ENCODE measurements at regions not wholly inside any gene's neighbourhood (a gene's known extent, or its start where the extent isn't known, plus 50 kb on each side); places are given as distances from the start of the nearest gene placed in this dataset.

DNA sequence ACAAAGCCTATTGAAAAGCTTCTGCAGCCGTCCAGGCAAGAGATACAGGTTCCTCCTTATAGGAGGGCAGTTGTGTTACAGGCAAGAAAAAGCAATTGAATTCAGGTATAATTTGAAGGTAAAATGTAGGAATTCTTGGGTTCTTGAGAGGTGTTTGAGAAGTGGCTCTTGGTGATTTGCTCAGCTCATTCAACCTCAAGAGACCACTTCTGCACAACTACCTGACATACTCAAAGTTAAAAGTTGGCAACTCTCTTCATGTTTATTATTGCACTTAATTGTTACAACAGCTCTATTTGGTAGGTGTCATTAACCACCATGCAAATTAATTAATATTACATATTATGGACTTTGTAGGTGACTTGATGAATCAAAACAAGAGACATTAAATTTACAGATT is 753.2 kb downstream of the ADCYAP1 start:
- H3K36me3 ChIP-seq, result no peaks in the 10 kb centered on the region
- 74 to 85% (median 85%) methylated on average over 1 of the region's 1 CpG for WGBS, 5 donors
- no peaks in the 10 kb centered on the region for H3K9me3 ChIP-seq
- no peak overlapping the region for H3K4me3 ChIP-seq
- DNase-seq, result no peak
- TF ChIP-seq EP300 (IDR thresholded peaks at IDR 0.05), result no peak
- TF ChIP-seq POLR2A (IDR thresholded peaks at IDR 0.05), result no peak
- TF ChIP-seq, protein P1, sequence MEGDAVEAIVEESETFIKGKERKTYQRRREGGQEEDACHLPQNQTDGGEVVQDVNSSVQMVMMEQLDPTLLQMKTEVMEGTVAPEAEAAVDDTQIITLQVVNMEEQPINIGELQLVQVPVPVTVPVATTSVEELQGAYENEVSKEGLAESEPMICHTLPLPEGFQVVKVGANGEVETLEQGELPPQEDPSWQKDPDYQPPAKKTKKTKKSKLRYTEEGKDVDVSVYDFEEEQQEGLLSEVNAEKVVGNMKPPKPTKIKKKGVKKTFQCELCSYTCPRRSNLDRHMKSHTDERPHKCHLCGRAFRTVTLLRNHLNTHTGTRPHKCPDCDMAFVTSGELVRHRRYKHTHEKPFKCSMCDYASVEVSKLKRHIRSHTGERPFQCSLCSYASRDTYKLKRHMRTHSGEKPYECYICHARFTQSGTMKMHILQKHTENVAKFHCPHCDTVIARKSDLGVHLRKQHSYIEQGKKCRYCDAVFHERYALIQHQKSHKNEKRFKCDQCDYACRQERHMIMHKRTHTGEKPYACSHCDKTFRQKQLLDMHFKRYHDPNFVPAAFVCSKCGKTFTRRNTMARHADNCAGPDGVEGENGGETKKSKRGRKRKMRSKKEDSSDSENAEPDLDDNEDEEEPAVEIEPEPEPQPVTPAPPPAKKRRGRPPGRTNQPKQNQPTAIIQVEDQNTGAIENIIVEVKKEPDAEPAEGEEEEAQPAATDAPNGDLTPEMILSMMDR (IDR thresholded peaks at IDR 0.05), result no peak
- TF ChIP-seq POLR2AphosphoS5 (IDR thresholded peaks at IDR 0.05), result no peak
- H3K27ac ChIP-seq, result no peak overlapping the region
- no peaks in the 10 kb centered on the region for H3K4me1 ChIP-seq
- intact Hi-C loops (cut with DNase I; ENCODE audit: low total_unique reads), result no loop called here
- H3K27me3 ChIP-seq, result no peaks in the 10 kb centered on the region

GRCh38 chr18:1658908-1659566 is 754.4 kb downstream of the ADCYAP1 start:
- Histone ChIP-seq H3K27ac (no peak overlapping the region), H3K36me3 (no peaks in the 10 kb centered on the region), H3K4me3 (no peak overlapping the region), H3K9me3 (no peaks in the 10 kb centered on the region), H3K27me3 (peaks cover 0 to 2% (median 0%) of the 10 kb centered on the region in 3 donors), H3K4me1 (no peaks in the 10 kb centered on the region)
- TF ChIP-seq, protein P1 (IDR thresholded peaks at IDR 0.05), result no peak
- TF ChIP-seq POLR2AphosphoS5 (IDR thresholded peaks at IDR 0.05) (no peak), EP300 (IDR thresholded peaks at IDR 0.05) (no peak), POLR2A (IDR thresholded peaks at IDR 0.05) (no peak)
- peak in 1 of 2 donors; percentile 17 for DNase-seq
- intact Hi-C loops (cut with DNase I; ENCODE audit: low total_unique reads), result no loop called here
- 44 to 70% (median 64%) methylated on average over 9 of the region's 9 CpGs for WGBS, 5 donors

DNA sequence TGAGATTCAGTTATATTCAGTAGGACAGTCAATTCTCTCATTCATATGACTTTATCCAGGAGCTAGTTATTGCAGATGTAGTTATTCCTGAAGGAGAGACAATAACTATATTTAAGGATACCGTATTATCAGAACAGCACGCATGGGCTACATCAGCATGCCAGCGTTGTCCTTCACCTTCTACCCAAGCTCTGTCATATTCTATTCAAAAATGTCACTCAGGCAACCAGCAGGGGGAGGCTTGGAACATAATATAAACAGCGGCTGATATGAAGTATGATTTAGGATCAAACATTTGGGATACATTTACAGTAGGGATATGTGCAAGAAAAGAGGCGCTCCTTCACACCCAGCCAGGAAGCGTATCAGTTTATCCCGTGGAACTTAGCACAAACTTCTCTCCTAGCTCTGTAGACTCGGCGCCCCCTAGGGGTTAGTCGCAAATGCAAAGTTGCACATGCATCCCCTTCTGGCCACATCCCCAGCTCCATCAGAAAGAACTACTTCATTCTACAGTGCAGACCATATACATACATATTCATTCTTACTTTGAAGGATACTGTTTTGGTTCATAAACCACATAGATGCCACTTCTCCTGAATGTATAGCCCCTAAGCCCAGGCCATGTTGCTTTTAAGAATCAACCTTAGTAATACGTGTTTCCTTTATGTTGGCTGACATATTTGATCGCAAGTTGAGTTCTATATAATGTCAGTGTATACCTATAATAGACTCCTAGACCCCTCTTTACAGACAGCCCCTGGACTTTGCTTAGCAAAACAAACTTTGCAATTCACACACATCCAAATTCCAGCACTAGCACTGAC is 759.4 kb downstream of the ADCYAP1 start:
- H3K9me3 ChIP-seq, result no peaks in the 10 kb centered on the region
- no peak overlapping the region for H3K27ac ChIP-seq
- WGBS, 5 donors, result 50 to 59% (median 54%) methylated on average over 12 of the region's 12 CpGs
- H3K4me1 ChIP-seq, result no peaks in the 10 kb centered on the region
- H3K27me3 ChIP-seq, result peaks cover 0 to 4% (median 0%) of the 10 kb centered on the region in 3 donors
- intact Hi-C loops (cut with DNase I; ENCODE audit: low total_unique reads), result no loop called here
- H3K4me3 ChIP-seq, result no peak overlapping the region
- TF ChIP-seq POLR2A (IDR thresholded peaks at IDR 0.05), result no peak
- TF ChIP-seq, protein P1 (IDR thresholded peaks at IDR 0.05), result peak in 2 of 7 experiments; percentile 6 to 34
- TF ChIP-seq POLR2AphosphoS5 (IDR thresholded peaks at IDR 0.05), result no peak
- no peak for TF ChIP-seq EP300 (IDR thresholded peaks at IDR 0.05)
- H3K36me3 ChIP-seq, result no peaks in the 10 kb centered on the region
- DNase-seq, result peak; percentile 34 to 52

GRCh38 chr18:1665079-1665478 is 760.4 kb downstream of the ADCYAP1 start:
- TF ChIP-seq, protein P1 (IDR thresholded peaks at IDR 0.05), result no peak
- TF ChIP-seq EP300 (IDR thresholded peaks at IDR 0.05) (no peak), POLR2AphosphoS5 (IDR thresholded peaks at IDR 0.05) (no peak), POLR2A (IDR thresholded peaks at IDR 0.05) (no peak)
- Histone ChIP-seq H3K27ac (no peak overlapping the region), H3K4me1 (no peaks in the 10 kb centered on the region), H3K27me3 (peaks cover 0 to 4% (median 0%) of the 10 kb centered on the region in 3 donors), H3K36me3 (no peaks in the 10 kb centered on the region), H3K4me3 (no peak overlapping the region), H3K9me3 (no peaks in the 10 kb centered on the region)
- intact Hi-C loops (cut with DNase I; ENCODE audit: low total_unique reads), result no loop called here
- 14 to 50% (median 37%) methylated on average over 1 of the region's 1 CpG for WGBS, 5 donors
- DNase-seq, result no peak

All from stomach (tissue), 8 donors.